OCI-LY1 (cell line): ENCODE measurements at regions not wholly inside any gene's neighbourhood (a gene's known extent, or its start where the extent isn't known, plus 50 kb on each side); places are given as distances from the start of the nearest gene placed in this dataset.
"Not testable (repeated sequence)": the region's sequence is repeated elsewhere in the genome, so short reads cannot be mapped to it uniquely, and the experiment has no call there.

ENCODE experiments used
- CTCF ChIP-seq: fragments of 200-600 bp; sonication (generic), shearing (Covaris generic); IDR thresholded peaks from 2 replicates; pipeline ENCODE4 v1.5.1; 2017; ENCODE audit warnings: mild to moderate bottlenecking, antibody characterized with exemption, low read length, moderate library complexity, mixed read lengths
- EZH2 ChIP-seq: fragments of 200-600 bp; sonication (generic), shearing (Covaris generic); IDR thresholded peaks from 2 replicates; pipeline ENCODE4 v1.8.0; 2017; ENCODE audit warnings: borderline replicate concordance, mixed run types, mild to moderate bottlenecking, antibody characterized with exemption, low read length, moderate library complexity, mixed read lengths

GRCh38 chr9:102469430-102469829 lies 525.7 kb upstream of the CYLC2 start:
- not testable (repeated sequence) for TF ChIP-seq CTCF, EZH2
